Medulla oblongata (tissue), 1 donor: ENCODE measurements at regions not wholly inside any gene's neighbourhood (a gene's known extent, or its start where the extent isn't known, plus 50 kb on each side); places are given as distances from the start of the nearest gene placed in this dataset.
A peak's percentile ranks its signal among the peaks of the same experiment; 100 is the strongest.
"Not testable (repeated sequence)": the region's sequence is repeated elsewhere in the genome, so short reads cannot be mapped to it uniquely, and the experiment has no call there.

ENCODE experiments used
- DNase-seq: peaks from one replicate; pipeline ENCODE4 v3.0.0-alpha.2; 2015; ENCODE audit errors: extremely low spot score

- not testable (repeated sequence) for DNase-seq
These were observed 58.7 kb downstream of the POU5F2 start for GRCh38 chr5:93682471-93683404.

- DNase-seq = no peak
These were observed 60.0 kb downstream of the POU5F2 start for GRCh38 chr5:93681432-93681831.

- peak; percentile 9 for DNase-seq
These were observed 64.0 kb downstream of the POU5F2 start for GRCh38 chr5:93677359-93677891.

- peak; percentile 6 for DNase-seq
These were observed 64.7 kb downstream of the POU5F2 start for GRCh38 chr5:93676704-93677103.

- DNase-seq = no peak
These were observed 65.6 kb downstream of the POU5F2 start for GRCh38 chr5:93675460-93676450.

GRCh38 chr5:93674866-93675459, 66.4 kb downstream of the POU5F2 start:
- DNase-seq = no peak

- no peak for DNase-seq
These were observed 67.3 kb downstream of the POU5F2 start for GRCh38 chr5:93674138-93674537.

- DNase-seq = no peak
These were observed 68.0 kb downstream of the POU5F2 start for GRCh38 chr5:93673316-93673954.

- no peak for DNase-seq
These were observed 75.8 kb downstream of the POU5F2 start for GRCh38 chr5:93665648-93666047.

GRCh38 chr5:93660677-93661076, 77.7 kb downstream of the NR2F1 start:
- DNase-seq = no peak

GRCh38 chr5:93658044-93658443, 75.0 kb downstream of the NR2F1 start:
- no peak for DNase-seq

- DNase-seq = no peak
These were observed 71.7 kb downstream of the NR2F1 start for GRCh38 chr5:93654676-93655075.

GRCh38 chr5:93653716-93654115, 70.7 kb downstream of the NR2F1 start:
- no peak for DNase-seq

GRCh38 chr5:93649234-93649900, 66.3 kb downstream of the NR2F1 start:
- DNase-seq = no peak

- DNase-seq = no peak
These were observed 61.7 kb downstream of the NR2F1 start for GRCh38 chr5:93644760-93645159.
